Panc1 (cell line): ENCODE measurements at regions not wholly inside any gene's neighbourhood (a gene's known extent, or its start where the extent isn't known, plus 50 kb on each side); places are given as distances from the start of the nearest gene placed in this dataset.

Source experiments
- ATAC-seq: fragments of 200-7000 bp; cut with Tn5 transposase; 2 replicates; pipeline ENCODE4 v1.9.1; 2020; ENCODE audit warnings: mild to moderate bottlenecking, moderate library complexity
- BruUV-seq: library from RNA; stranded (reverse); fragments of 400-500 nt; replicated peaks from 2 replicates; lab custom pipeline; 2021; lab: Mats Ljungman, UMichigan
- CTCF ChIA-PET: fragments of 300-600 bp; sonication (Branson Sonifier 250); formaldehyde crosslinking; loops from one replicate; lab custom pipeline; 2022; ENCODE audit warnings: antibody characterized with exemption; lab: Charles Lee
- POLR2A ChIA-PET: fragments of 300-600 bp; sonication (Branson Sonifier 250); formaldehyde crosslinking; loops from one replicate; lab custom pipeline; 2022; ENCODE audit warnings: antibody characterized with exemption; lab: Charles Lee
- DNase-seq: peaks from one replicate; pipeline ENCODE4 v3.0.0-alpha.2; 2010; ENCODE audit warnings: low read depth, low spot score
- H3K27ac ChIP-seq: 2 replicates; pipeline ENCODE4 v1.5.1; 2011; ENCODE audit warnings: mild to moderate bottlenecking, low read length, inconsistent platforms
- H3K27me3 ChIP-seq: fragments of 200-500 bp; sonication (Bioruptor generic); 2 replicates; pipeline ENCODE4 v1.6.0; 2014; ENCODE audit warnings: low read length, inconsistent platforms; ENCODE audit not compliant: control insufficient read depth, insufficient read depth
- H3K36me3 ChIP-seq: fragments of 200-500 bp; sonication (Bioruptor generic); 2 replicates; pipeline ENCODE4 v1.5.1; 2014; ENCODE audit warnings: inconsistent platforms, mild to moderate bottlenecking, low read length, moderate library complexity; ENCODE audit not compliant: control insufficient read depth, insufficient read depth
- H3K4me1 ChIP-seq: 2 replicates; pipeline ENCODE4 v1.5.1; 2011; ENCODE audit warnings: inconsistent platforms, mild to moderate bottlenecking, low read length, moderate library complexity; ENCODE audit not compliant: control insufficient read depth, insufficient read depth
- H3K4me3 ChIP-seq, 2 experiments: 2 replicates each; pipeline ENCODE4 v1.5.1; 2011 to 2012; ENCODE audit warnings: low read depth in 2 of 2, low read length in 2 of 2, mild to moderate bottlenecking in 2 of 2, inconsistent platforms in 1 of 2, moderate library complexity in 1 of 2
- H3K9me3 ChIP-seq: fragments of 200-500 bp; sonication (Bioruptor generic); 2 replicates; pipeline ENCODE4 v1.5.1; 2014; ENCODE audit warnings: low read depth, mild to moderate bottlenecking, inconsistent platforms, low read length, moderate library complexity; ENCODE audit not compliant: control insufficient read depth, insufficient read depth
- CTCF ChIP-seq: fragments of 450-650 bp; IDR thresholded peaks from 2 replicates; pipeline ENCODE4 v1.5.1; 2017; ENCODE audit warnings: mild to moderate bottlenecking
- POLR2AphosphoS5 ChIP-seq: IDR thresholded peaks from 2 replicates; pipeline ENCODE4 v1.6.1; 2012; ENCODE audit warnings: mild to moderate bottlenecking, low read depth, low read length, moderate library complexity
- REST ChIP-seq, 2 experiments: IDR thresholded peaks; 2 replicates each; pipeline ENCODE4 v1.6.1; 2011 to 2012; ENCODE audit warnings: low read depth in 2 of 2, control low read depth in 1 of 2, low read length in 1 of 2, mild to moderate bottlenecking in 1 of 2, moderate library complexity in 1 of 2; ENCODE audit not compliant: insufficient read depth in 1 of 2
- SIN3A ChIP-seq: IDR thresholded peaks from 2 replicates; pipeline ENCODE4 v1.6.1; 2012; ENCODE audit warnings: low read depth, mild to moderate bottlenecking, low read length, moderate library complexity, borderline replicate concordance; ENCODE audit not compliant: insufficient read depth
- TCF7L2 ChIP-seq: IDR thresholded peaks from 2 replicates; pipeline ENCODE4 v1.6.1; 2011; ENCODE audit warnings: mild to moderate bottlenecking, low read depth, low read length, inconsistent platforms
- in situ Hi-C: cut with HindIII; loops from 2 replicates; pipeline ENCODE4 v1.10.0; 2016; ENCODE audit warnings: low sequenced_read_pairs, low pct_unique_long_range_greater_than_20kb
- intact Hi-C: fragments of 100-400 bp; cut with micrococcal nuclease; formaldehyde crosslinking; loops from one replicate; pipeline ENCODE4 v1.10.0; 2022; ENCODE audit not compliant: unreplicated experiment

- in situ Hi-C loops (no loop called here), intact Hi-C loops (no loop called here)
- Histone ChIP-seq H3K4me3 (no peak overlapping the region), H3K36me3 (no peaks in the 10 kb centered on the region), H3K27ac (no peak overlapping the region), H3K4me1 (no peaks in the 10 kb centered on the region), H3K9me3 (no peaks in the 10 kb centered on the region), H3K27me3 (no peaks in the 10 kb centered on the region)
- no peak for DNase-seq
- TF ChIP-seq SIN3A (no peak), CTCF (no peak), POLR2AphosphoS5 (no peak), TCF7L2 (no peak), REST (IDR thresholded peaks at IDR 0.05; ENCODE audit: insufficient read depth in 1 of 2, low read depth in 2 of 2, low read length in 1 of 2) (no peak)
- ChIA-PET CTCF (no interaction called here), POLR2A (no interaction called here)
- ATAC-seq = no peak
- BruUV-seq = no TSS peak
Measured at GRCh38 chr18:39635192-39635591, 2069.6 kb upstream of the CELF4 start.

GRCh38 chr18:39627936-39628335 lies 2062.3 kb upstream of the CELF4 start:
- ATAC-seq = no peak
- H3K36me3 ChIP-seq = no peaks in the 10 kb centered on the region
- H3K9me3 ChIP-seq = no peaks in the 10 kb centered on the region
- no TSS peak for BruUV-seq
- H3K27me3 ChIP-seq = no peaks in the 10 kb centered on the region
- ChIA-PET CTCF (no interaction called here), POLR2A (no interaction called here)
- in situ Hi-C loops = no loop called here
- no peaks in the 10 kb centered on the region for H3K4me1 ChIP-seq
- TF ChIP-seq TCF7L2 = no peak
- no peak for TF ChIP-seq SIN3A
- no peak for TF ChIP-seq REST (IDR thresholded peaks at IDR 0.05; ENCODE audit: insufficient read depth in 1 of 2, low read depth in 2 of 2, low read length in 1 of 2)
- TF ChIP-seq POLR2AphosphoS5 = no peak
- TF ChIP-seq CTCF = no peak
- no peak for DNase-seq
- H3K4me3 ChIP-seq = no peak overlapping the region
- H3K27ac ChIP-seq = no peak overlapping the region
- intact Hi-C loops = no loop called here
